ENCODE measurements at regions not wholly inside any gene's neighbourhood (a gene's known extent, or its start where the extent isn't known, plus 50 kb on each side); places are given as distances from the start of the nearest gene placed in this dataset.
A peak's percentile ranks its signal among the peaks of the same experiment; 100 is the strongest.

DNA sequence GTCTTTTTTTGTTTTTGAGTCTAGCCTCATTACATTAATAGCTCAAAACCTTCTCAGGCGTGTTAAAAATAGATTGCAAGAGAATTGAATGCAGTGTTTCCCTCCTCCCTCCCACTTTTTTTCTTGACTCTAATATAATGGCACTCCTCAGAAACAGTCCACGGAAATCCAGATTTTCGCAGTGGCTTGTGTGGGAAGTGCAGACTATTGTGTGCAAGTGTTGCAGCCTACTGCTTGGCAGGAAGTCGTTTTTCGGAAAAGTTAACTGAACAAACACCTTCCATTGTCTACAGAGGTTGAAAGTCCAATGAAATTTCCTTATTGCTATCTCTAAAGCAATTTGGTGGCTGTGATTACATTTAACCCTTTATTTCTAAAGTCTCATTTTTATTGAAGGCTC, 147.9 kb upstream of the E2F7 start:
- H3K9ac ChIP-seq (replicated peaks; ENCODE audit: extremely low read depth, insufficient read depth, low read length), result no peak overlapping the region
- no TSS peak for BruUV-seq (replicated peaks)
- no peaks in the 10 kb centered on the region for H4K20me1 ChIP-seq (replicated peaks; ENCODE audit: control insufficient read depth, extremely low read depth, insufficient read depth, low read length)
- DNase-seq (ENCODE audit: low read depth, low spot score) (peak; percentile 98), FAIRE-seq (peak; percentile 97)
- H3K9me1 ChIP-seq (replicated peaks; ENCODE audit: control insufficient read depth, extremely low read depth, insufficient read depth, low read length), result no peaks in the 10 kb centered on the region
- no peaks in the 10 kb centered on the region for H3K9me3 ChIP-seq (replicated peaks; ENCODE audit: control insufficient read depth, insufficient read depth, low read length)
- POLR2A ChIA-PET, result interaction anchor here (0.8 kb wide), 1 partner anchor 29 kb away, joined by 3 read pairs; no protein-coding TSS in a partner anchor
- peak overlapping the region; percentile 28 for H3K27ac ChIP-seq (ENCODE audit: insufficient read depth, low read depth, low read length)
- no peaks in the 10 kb centered on the region for H3K36me3 ChIP-seq (ENCODE audit: control insufficient read depth in 2 of 2, extremely low read depth in 1 of 2, insufficient read depth in 2 of 2, low read length in 2 of 2)
- no peak overlapping the region for H2AFZ ChIP-seq (ENCODE audit: low read depth, low read length)
- H3K4me3 ChIP-seq (replicated peaks in 1 of 3; ENCODE audit: insufficient read depth in 1 of 3, low read depth in 1 of 3, low read length in 3 of 3), result no peak overlapping the region
- intact Hi-C loops (cut with micrococcal nuclease) (loop anchor here (1.0 to 10.0 kb wide), 6 partner anchors 17 to 621 kb away; partner anchors contain the start of genes E2F7 and NAV3), dilution Hi-C loops (cut with MboI; ENCODE audit: extremely low pct_ligation_motif_present, low sequenced_read_pairs) (no loop called here)
- peaks cover 3% of the 10 kb centered on the region in 2 experiments for H3K27me3 ChIP-seq (ENCODE audit: control insufficient read depth in 2 of 2, insufficient read depth in 2 of 2, low read length in 2 of 2)
- CTCF ChIA-PET, result interaction anchor here (0.8 to 1.9 kb wide), 6 partner anchors 9 to 472 kb away, joined by 3 to 9 read pairs (median 4); no protein-coding TSS in a partner anchor
- H3K4me2 ChIP-seq (ENCODE audit: insufficient read depth, low read length), result peak overlapping the region; percentile 37
- no peaks in the 10 kb centered on the region for H3K79me2 ChIP-seq (ENCODE audit: control insufficient read depth, insufficient read depth, low read length)
- peaks cover 15% of the 10 kb centered on the region for H3K4me1 ChIP-seq (ENCODE audit: control insufficient read depth, extremely low read depth, insufficient read depth, low read length)
- no peak for TF ChIP-seq GATA2 (IDR thresholded peaks at IDR 0.05; ENCODE audit: insufficient read depth, insufficient read length, low read depth, low read length)
- peak in 1 of 2 donors; percentile 14 for TF ChIP-seq CTCF (IDR thresholded peaks at IDR 0.05; ENCODE audit: extremely low read depth in 1 of 2, insufficient read depth in 1 of 2, low read depth in 1 of 2, low read length in 2 of 2)
- TF ChIP-seq EZH2 (IDR thresholded peaks at IDR 0.05; ENCODE audit: borderline replicate concordance, low read depth, low read length, severe bottlenecking), result no peak
- TF ChIP-seq POLR2A (IDR thresholded peaks at IDR 0.05; ENCODE audit: low read depth, low read length), result no peak
- no peak for TF ChIP-seq MAX (IDR thresholded peaks at IDR 0.05; ENCODE audit: insufficient read depth, insufficient read length)
- TF ChIP-seq FOS (IDR thresholded peaks at IDR 0.05; ENCODE audit: borderline replicate concordance, insufficient read depth, low read length), result no peak
- peak; percentile 30 for TF ChIP-seq POLR2AphosphoS5 (IDR thresholded peaks at IDR 0.05; ENCODE audit: insufficient read depth, low read depth, low read length)
- peak; percentile 12 for TF ChIP-seq JUN (IDR thresholded peaks at IDR 0.05; ENCODE audit: borderline replicate concordance, insufficient read depth, insufficient read length, low read depth)

Measured in endothelial cell of umbilical vein (primary cell).